ENCODE measurements at regions not wholly inside any gene's neighbourhood (a gene's known extent, or its start where the extent isn't known, plus 50 kb on each side); places are given as distances from the start of the nearest gene placed in this dataset.
"Not testable (repeated sequence)": the region's sequence is repeated elsewhere in the genome, so short reads cannot be mapped to it uniquely, and the experiment has no call there.

DNA sequence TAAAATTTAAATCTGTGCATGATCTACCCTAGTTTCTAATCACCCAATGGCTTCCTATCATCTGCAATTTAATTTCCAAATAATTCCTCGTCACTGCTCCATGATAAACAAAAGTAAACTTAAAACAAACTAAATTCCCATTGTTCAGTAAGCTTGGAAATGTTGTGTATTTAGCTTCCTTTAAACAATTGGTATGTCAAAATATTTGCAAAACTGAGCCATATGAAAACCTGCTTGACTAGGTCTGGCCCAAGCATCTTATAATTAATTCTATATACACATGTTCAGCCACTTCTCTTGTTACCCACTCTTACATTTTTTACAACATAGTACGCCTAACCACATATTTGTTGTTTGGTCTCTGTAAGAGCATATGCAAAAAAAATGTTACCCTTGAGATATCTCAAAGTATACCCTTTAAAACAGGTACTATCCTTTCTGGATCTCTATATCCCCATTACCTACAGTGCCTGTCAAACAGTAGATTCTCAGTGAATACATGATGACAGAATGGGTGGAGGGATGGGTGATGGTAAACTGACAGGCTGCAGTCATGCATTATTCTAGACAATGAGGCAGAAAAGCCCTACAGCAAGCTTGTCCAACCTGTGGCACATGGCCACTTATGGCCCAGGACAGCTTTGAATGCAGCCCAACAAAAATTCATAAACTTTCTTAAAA is 1277.9 kb upstream of the TENM4 start:
- no peak for DNase-seq

DNA sequence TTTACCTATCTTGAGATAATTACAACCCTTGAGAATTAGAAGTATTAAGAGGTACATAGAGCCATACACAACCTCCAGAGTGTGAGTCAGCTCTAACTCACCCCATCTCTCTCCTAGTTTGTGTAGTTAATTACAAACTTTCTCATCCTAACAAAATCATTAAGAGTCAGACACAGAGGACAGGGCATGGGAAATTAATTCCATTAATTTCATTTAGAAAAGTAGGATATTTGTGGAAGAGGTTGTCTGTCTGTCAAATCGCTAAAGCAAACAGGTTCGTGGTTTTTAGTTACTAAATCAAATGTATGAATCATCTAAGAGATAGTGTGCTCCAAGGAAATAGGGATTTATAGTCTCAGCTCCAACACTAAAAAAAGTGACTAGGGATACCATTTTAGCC is 1261.4 kb upstream of the TENM4 start:
- DNase-seq: no peak

DNA sequence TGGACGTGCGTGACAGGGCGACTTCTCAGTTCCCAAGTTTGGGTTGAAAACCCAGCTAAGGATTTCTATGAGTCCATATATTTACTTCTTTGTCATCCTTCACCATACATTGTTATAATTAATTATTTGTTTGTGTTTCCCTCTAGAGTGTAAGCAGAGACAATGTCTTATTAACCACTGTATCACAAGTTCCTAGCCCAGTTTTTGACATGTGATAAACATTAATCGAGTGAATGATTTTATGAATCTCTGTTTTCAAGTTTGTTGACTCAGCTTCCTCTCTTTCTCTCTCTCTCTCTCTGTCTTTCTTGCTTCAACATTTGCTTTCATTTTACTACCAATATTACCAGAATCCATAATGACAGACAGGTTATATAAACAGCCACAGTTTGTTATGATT is 1259.6 kb upstream of the TENM4 start:
- DNase-seq: no peak

DNA sequence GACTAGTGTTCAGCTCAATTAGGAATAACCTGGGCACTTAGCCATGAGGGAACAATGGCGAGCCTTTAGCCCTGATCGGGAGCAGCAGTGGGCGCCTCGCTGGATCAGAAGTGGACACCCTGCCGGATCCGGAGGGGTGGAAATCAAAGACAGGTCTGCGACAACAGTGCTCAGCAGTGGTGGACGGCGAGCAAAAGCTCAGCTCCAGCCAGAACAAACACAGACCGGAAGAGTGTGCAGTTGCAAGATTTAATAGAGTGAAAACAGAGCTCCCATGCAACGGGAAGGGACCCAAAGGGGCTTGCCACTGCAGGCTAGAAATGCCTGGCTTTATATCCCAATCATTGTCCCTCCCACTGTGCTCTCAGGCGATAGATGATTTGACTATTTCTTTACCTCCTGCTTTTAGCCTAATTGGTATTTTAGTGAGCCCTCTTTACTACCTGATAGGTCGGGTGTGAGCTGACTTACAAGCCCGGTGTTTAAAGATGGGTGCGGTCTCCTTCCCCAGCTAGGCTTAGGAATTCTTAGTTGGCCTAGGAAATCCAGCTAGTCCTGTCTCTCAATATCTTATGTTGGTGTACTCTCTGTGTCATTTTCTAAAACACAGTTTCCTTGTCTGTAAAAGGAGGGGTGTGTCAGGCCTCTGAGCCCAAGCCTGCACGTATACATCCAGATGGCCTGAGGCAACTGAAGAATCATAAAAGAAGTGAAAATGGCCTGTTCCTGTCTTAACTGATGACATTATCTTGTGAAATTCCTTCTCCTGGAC is 1258.8 kb upstream of the TENM4 start:
- not testable (repeated sequence) for DNase-seq

DNA sequence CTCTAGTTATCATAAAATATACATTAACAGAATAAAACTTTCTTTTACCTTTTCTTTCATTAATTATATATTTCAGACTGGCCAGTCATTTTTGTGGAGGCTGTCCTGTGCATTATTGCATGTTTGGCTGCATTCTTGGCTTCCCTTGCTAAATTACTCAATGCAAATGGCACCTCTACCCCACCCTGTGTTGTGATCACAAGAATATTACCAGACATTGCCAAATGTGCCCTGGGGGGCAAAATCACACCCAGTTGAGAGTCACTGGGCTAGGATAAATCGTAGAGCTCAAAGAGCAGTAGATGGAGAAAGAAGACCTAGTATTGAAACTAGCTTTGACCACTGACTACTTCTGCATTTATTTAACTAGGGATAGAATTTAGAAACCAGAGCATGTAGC is 1257.8 kb upstream of the TENM4 start:
- DNase-seq: no peak

DNA sequence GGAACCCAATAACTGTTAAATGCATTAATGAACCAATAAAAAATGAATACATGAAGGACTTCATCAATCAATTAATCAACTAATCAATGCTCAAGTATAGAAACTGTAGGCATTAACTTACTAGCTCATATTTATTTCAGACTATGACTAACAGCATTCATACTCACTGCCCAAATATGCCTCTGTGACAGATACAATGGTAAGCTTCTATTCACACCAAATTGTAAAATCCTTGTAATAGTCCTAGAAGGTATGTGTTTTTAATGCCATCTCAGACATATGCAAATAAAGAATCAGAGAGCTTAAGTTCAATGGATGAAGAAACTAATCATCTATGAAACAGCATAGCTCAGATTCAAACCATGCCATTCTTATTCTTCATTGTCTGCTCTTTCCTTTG is 1253.6 kb upstream of the TENM4 start:
- DNase-seq: no peak

DNA sequence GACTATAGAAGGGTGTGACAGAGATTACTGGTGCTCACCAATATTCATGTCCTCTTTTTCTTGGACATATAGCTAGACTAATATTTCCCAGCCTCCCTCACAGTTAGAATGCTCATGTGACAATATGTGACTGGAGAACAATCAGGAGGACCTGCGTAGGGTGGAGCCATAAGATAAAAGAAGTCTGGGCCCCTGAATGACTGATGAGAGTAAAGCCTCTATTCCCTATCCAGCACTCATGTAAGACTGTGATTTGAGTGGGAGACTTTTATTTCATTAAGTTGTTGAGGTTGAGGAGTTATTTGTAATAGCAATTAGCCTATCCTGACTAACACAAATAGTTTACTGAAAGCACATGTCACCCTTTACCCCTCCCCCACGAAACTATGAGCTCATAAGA is 1247.1 kb upstream of the TENM4 start:
- no peak for DNase-seq

DNA sequence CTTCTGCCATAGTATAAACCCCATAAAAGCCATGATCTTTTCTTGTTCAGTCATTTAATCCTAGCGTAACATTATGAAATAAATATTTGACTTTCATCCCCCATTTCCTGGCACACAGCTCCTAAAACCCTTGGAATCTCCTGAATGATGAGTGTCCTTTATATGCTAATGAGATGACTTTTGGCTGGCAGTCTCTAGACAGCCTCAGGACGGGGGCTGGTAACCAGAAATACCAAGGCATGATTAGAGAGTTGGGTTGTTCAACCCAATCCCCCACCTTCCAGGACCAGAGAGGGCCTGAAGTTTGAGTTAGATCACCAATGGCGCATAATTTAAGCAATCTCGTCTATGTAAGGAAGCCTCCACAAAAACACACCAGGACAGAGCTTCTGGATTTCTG is 1246.1 kb upstream of the TENM4 start:
- no peak for DNase-seq

DNA sequence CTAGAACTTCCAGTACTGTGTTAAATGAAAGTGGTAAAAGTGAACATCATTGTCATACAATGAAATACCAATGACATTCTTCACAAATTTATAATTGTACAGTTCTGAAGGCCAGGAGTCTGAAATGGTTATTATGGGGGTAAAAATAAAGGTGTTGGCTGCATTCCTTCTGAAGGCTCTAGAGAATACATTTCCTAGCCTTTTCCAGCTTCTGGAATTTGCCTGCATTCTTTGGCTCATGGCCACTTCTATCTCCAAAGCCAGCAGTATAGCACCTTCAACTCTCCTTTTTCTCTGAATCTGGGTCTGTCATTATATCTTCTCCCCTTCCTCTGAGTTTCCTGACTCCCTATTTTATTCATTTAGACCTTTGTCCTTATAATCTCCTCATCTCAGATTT is 1232.7 kb upstream of the TENM4 start:
- no peak for DNase-seq

DNA sequence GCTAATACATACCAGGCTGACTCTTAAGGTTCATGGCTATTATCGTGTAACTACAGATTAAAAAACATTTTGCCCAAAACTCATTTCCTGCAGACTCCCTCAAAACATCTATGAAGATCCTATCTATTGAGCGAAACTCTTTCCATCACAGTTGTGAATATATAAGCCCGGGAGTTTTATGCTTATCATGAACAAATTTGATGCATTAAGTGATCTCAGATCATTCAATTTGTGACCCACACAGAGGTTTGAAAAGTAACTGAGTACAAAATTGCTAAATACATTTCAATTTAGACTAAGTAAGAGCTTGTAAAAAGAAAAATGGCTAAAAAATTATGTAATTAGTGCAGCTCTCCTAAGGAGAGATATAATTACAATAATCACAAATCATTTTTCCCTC is 1228.8 kb upstream of the TENM4 start:
- DNase-seq: no peak

DNA sequence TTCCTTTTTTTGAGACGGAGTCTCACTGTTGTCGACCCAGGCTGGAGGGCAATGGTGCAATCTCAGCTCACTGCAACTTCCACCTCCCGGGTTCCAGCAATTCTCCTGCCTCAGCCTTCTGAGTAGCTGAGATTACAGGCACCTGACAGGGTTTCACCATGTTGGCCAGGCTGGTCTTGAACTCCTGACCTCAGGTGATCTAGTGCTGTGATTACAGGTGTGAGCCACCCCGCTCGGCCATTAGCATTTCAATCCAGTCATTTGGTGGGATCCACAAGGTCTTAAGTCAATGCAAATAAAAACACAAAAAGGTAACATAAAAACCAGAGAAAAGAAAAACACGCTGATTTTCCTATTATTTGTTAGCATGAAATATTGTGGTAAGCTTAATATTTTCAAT is 1227.2 kb upstream of the TENM4 start:
- DNase-seq: no peak

DNA sequence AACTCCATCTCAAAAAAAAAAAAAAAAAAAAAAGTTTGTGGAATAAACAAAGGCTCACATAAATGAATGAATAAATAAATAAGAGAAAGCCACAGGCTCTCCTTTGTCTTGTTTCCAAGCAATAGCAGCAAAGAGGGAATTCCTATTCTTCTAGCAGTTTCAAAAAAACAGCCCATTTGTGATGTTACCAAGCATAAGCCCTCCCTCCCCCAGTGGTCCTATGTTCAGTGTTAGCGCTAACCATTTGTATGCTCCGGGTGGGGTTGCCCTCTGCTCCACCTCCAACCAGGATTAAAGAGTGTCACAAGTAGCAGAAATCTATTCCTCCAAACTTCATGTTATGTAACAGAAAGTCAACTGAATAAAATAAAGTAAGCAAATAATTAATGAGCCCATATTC is 1215.0 kb upstream of the TENM4 start:
- DNase-seq: no peak

DNA sequence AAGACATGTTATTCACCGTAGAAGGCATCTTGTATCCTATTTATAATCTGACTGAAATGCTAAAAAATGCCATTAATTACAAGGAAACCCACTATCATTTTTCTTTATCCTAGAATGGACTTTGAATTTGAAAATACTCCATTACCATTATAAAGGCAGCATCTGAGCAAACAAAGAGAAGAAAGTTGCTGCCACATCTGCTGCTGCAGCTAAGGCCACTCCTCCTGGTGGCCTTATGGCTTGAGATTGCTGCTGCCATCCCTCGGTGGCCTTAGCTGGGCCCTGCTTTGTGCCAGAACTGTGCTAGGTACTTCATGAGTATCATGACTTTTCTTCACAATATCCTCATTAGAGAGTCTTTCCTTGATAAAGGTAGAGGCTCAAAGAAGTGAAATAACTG is 1210.1 kb upstream of the TENM4 start:
- no peak for DNase-seq

DNA sequence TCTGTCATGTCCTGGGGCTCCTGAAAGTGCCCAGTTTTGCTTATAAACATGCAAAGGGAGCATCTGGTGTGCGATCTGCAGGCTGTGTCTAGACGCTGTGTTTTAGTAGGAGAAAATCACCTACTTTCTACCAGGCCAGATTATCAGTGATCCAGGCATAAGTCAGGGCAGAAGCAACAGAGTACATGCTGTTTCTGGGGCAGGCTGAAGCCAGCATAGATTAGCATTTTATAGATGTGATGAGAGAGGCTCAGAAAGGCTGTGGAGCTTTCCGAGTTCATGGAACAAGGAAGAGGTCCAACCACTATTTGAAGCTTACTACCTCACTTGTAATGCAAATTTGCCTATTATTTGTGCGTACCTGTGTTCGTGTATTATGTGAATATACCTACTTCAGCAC is 1208.4 kb upstream of the TENM4 start:
- DNase-seq: no peak

DNA sequence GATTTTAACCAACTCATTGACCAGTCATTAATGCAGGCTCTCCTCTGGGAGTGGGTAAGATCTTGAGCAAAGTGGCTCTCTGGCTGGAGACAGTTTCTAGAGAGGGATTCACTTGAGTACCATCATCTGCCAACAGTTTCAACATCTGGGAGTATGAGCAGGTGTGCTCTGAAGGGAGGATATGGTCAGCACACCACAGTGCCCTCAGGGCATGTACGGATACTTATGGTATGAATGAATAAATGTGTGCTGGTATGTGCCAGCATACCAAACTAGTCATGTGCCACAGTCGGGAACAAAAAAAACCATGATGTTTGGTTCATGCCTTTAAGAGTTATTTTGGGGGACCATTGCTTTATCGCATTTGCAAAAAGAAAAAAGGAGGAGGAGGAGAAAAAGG is 1197.5 kb upstream of the TENM4 start:
- DNase-seq: no peak

DNA sequence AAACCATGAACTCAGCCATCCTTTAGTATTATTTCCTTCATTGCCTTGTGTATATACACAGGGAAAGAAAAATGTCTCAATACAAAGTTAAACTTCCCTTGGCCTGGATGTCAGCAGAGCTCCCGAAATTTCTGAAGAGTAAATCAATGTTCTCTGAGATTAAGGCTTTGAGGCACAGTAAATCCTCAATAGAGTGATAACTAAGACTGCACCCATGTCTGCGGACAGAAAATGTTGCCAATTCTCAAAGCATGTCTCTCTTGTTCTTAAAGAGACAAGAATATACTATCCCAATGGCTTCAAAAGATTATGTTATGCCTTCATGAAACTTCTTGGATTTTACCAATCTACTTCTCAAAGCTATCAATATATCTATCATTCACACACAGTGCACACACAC is 1196.7 kb upstream of the TENM4 start:
- DNase-seq: no peak

DNA sequence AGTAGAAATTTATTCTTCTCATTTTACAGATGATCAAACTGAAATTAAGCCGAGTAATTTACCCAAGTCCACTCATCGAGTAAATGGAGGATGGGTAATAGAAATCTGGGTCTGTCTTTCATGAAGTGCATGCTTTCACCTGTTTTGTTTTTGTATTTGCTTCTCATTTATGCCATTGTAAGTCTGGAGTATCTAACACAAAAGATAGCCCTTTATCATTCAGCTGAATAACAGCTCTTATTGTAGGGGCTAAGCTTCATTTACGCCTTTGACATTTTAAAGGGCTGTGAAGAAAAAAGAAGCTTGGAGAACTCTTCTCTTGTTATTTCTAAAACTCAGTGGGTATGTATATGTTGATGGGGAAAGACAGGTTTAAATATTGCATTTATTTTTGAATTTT is 1196.2 kb upstream of the TENM4 start:
- DNase-seq: no peak

DNA sequence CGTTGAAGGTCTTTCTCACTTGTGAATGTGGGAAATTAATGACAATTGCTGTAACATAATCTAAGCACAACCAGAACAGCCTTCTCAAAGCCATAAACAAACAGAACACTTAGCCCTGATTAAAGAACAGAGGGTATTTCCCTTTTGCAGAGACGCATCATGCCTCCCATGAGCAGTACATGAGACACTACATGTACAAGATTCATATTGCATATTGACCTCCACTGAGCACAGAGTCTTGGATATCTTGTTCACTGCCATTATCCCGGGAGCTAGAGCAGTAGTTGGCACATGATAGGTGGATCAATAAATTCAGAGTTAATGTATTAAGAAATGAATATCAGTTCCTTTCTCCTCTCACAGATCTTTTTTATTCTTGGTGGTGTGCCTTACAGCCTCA is 1194.3 kb upstream of the TENM4 start:
- DNase-seq: no peak

DNA sequence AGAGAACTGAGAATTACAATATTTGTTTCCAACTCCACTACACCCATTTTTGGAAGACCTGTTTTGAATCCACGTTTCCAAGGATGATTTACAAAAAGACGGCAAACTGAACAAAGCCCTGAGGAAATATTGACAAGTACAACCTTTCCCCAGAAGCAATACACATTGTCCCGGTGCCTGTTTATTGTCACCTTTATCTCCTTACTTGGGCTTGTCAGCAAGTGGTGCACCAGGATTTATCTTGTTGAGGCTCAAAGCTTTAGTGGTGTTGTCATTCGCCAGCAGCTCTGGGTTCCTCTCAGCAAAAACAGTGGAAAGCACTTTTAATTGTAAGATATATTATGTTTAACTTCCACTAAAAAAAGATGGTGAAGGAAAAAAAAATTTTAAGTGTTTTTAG is 1191.9 kb upstream of the TENM4 start:
- no peak for DNase-seq

DNA sequence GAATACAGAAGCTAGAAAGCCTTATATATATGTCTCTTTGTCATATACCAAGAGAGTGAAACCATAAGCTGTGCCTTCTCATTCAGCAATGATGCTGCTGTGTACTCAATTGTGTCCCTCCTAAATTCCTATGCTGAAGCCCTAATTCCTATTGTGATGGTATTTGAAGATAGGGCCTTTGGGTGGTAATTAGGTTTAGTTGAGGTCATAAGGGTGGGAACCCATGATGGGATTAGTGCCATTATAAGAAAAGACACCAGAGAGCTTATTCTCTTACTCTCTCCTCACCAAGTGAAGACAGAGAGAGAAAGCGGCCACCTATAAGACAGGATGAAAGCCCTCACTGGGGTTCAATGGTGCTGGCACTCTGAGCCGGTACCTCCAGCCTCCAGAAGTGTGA is 1191.3 kb upstream of the TENM4 start:
- no peak for DNase-seq

DNA sequence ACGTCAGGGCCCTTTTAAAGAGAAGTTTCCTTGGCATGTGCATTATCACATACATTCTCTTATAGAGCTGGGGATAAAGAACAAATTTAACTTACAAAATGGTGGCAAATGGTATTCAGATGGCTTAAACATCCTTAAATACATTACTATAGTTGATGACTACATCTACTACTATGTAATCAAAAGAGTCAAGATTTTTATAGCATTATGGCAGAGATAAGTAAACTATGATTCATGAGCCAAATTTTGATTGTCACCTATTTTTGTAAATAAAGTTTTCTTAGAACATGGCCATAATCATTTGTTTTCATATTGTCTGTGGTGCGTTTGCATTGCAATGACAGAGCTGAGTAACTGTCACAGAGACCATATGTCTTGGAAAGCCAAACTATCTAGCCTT is 1188.6 kb upstream of the TENM4 start:
- no peak for DNase-seq

DNA sequence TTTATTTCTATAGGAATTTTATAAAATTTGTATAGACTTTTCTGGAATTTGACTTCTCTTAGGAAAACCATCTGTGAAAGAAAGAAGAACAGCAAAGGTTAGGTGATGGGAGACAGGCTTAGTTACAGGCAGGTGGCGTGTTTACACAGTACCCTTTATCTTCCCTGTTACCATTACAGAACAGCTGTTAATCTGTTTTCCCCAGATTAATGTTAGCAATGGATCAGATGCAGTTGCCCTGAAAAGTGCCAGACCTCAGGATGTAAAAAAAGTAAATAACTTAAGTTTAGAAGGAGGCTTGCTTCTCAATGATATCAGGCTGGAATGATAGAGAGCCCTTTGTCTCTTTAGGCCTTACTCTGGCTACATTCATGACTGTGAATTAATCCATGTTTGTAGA is 1186.5 kb upstream of the TENM4 start:
- DNase-seq: no peak

DNA sequence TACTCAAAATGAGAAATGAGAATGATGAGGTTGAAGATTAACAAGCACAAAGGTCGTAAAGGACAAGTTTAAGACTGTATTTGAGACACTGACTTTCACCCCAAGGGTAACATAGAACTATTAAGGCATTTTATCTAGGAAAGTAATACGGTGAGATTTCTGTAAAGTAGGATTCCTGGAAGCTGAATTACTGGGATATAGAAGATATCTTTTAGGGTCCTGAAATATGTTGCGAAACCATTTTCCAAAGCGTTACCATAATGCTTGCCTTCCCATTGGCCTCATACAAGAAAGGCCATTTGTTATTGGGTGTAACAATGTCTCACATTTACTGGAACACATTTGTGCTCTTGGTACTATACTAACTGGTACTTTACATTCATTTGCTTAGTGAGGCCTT is 1185.9 kb upstream of the TENM4 start:
- no peak for DNase-seq

DNA sequence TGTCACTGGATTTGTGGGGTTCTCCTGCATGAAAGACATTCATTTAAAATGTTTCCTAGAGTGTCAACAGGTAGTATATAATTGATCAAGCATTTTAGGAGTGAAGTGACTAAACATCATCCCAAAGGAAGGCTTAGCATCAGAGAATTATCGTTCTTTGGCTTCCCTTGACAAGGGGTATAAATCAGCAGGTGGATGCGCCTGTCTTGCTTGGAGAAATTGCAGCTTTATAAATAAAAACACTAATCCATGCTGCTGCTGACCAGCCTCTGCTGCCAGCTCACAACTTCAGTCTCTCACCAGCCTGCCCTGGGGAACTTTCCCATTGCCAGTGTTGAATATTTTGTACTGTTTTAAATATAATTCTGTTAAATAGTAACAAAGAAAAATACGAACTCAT is 1184.7 kb upstream of the TENM4 start:
- no peak for DNase-seq

DNA sequence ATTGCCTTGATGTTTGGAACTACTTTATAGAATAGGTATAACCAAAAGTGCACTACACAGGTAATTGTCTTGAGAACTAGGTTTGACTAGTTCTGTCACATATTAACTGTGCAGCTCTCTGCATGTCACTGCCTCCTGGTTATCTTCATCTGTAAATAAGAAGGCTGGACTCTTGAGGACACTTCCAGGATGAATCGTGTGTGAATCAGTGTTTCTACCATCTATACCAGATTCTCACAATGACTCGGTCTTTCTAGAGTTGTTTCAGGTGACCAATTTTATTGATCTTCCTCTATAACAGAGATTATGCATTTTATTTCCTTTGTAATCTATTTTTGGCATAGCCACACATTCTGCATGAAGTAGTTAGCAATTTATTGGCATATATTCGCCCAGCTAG is 1181.0 kb upstream of the TENM4 start:
- DNase-seq: no peak
